Bronchial epithelial cell (primary cell): ENCODE measurements at regions not wholly inside any gene's neighbourhood (a gene's known extent, or its start where the extent isn't known, plus 50 kb on each side); places are given as distances from the start of the nearest gene placed in this dataset.

Source experiments
- DNase-seq: peaks from one replicate; pipeline ENCODE4 v3.0.0-alpha.2; 2010; ENCODE audit warnings: low read depth
- FAIRE-seq: peaks from 2 replicates; lab custom pipeline; 2011; peaks lifted over from hg19 to GRCh38; lab: Jason Lieb, UNC
- H3K27me3 ChIP-seq: 2 replicates; pipeline ENCODE4 v1.5.1; 2011; ENCODE audit warnings: low read length; ENCODE audit not compliant: control insufficient read depth, insufficient read depth
- H3K36me3 ChIP-seq: 2 replicates; pipeline ENCODE4 v1.5.1; 2011; ENCODE audit warnings: low read length; ENCODE audit not compliant: control insufficient read depth, insufficient read depth
- H3K4me3 ChIP-seq: 2 replicates; pipeline ENCODE4 v1.5.1; 2011; ENCODE audit warnings: mild to moderate bottlenecking, low read depth, low read length, control low read depth
- TF ChIP-seq, protein P1 (sequence below): IDR thresholded peaks from 2 replicates; pipeline ENCODE4 v1.5.1; 2011; ENCODE audit warnings: mild to moderate bottlenecking, moderate library complexity, low read length, control low read depth, inconsistent platforms; ENCODE audit not compliant: insufficient read depth, severe bottlenecking

DNA sequence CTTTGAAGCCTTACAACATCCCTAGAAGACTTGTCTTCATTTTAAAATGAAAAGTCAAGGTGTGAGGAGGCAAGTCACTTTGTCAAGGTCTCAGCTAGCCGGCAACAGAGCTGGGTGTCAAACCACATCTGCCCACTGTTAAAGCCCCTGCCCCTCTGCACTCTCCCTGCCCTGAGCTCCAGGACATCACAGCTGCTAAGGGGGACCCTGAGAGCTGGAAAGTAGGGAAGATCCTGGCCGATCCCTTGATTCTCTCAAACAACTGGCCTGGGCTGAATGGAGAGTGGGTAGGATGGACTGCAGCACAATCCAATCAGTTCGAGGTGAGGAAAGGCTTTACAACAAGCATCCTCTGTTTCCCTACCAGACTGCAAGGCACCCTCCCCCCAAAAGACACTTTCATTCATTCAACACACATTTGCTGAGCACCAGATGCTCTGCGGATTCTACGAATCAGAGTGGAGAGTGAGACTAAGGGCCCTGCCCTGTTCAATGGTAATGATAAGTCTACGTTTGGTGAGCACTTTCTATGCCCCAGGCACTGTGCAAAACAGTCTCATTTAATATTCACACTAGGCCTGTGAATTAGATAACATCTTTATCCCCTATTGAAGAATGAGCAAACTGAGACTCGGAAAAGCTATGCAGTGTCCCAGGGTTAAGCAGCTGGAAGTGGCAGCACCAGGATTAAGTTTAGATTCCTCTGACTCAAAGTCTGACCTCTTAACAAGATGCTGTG is 148.1 kb downstream of the HERPUD2 start:
- TF ChIP-seq, protein P1, sequence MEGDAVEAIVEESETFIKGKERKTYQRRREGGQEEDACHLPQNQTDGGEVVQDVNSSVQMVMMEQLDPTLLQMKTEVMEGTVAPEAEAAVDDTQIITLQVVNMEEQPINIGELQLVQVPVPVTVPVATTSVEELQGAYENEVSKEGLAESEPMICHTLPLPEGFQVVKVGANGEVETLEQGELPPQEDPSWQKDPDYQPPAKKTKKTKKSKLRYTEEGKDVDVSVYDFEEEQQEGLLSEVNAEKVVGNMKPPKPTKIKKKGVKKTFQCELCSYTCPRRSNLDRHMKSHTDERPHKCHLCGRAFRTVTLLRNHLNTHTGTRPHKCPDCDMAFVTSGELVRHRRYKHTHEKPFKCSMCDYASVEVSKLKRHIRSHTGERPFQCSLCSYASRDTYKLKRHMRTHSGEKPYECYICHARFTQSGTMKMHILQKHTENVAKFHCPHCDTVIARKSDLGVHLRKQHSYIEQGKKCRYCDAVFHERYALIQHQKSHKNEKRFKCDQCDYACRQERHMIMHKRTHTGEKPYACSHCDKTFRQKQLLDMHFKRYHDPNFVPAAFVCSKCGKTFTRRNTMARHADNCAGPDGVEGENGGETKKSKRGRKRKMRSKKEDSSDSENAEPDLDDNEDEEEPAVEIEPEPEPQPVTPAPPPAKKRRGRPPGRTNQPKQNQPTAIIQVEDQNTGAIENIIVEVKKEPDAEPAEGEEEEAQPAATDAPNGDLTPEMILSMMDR, result no peak
- no peak for FAIRE-seq
- no peaks in the 10 kb centered on the region for H3K27me3 ChIP-seq
- no peak for DNase-seq
- no peaks in the 10 kb centered on the region for H3K36me3 ChIP-seq
- no peak overlapping the region for H3K4me3 ChIP-seq

DNA sequence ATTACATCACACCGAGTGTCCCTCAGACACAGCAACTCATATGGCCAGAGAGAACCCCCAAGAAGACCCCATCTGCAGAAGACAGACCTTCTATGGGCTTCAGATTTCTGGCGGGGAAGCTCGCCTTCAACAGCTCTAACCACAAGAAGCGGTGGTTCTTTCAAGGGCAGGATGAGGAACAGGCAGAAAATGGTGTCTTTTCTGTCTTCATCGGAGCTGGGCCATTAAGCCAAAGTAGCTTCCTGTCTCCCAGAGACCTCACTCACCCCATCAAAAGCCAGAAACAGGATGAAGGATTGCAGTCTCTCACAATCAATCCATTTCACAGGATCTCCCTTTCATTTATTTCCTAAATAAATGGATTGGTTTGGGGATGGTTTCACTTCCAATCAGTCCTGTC is 149.1 kb downstream of the HERPUD2 start:
- no peaks in the 10 kb centered on the region for H3K27me3 ChIP-seq
- DNase-seq (no peak), FAIRE-seq (no peak)

DNA sequence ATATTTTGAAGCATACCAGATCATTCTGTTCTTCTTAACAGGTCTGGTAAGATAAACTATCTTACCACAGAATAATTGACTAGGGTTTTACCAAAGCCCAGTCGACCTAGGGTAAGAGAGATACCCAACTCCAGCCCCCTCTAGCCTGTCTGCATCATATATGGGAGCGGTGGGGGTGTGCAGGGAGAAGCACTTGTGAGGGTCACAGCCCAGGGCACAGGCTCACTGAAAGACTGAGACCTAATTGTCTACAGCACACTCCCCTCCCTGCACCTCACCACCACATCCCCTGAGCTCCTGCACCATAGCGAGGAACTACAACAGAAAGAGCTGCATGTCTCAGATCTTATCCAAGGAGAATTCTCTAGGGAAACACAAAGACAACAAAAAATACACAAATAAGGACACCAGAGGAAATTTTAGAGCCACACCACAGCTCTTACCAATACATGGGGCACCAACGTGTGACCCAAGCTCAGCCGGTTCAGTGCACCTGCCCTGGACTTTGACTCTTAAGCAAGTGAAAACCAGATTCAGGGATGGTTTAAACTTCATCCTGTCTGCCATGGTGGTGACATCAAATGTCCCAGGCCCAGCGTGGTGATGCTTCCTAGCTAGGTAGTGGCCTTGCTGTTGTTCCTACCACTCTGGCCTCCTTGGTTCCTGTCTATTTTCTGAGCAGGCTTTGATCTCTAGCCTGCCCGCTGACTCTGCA is 150.8 kb downstream of the HERPUD2 start:
- no peak for FAIRE-seq
- H3K27me3 ChIP-seq, result no peaks in the 10 kb centered on the region
- H3K4me3 ChIP-seq, result no peak overlapping the region
- DNase-seq, result no peak
- TF ChIP-seq, protein P1, result no peak
- H3K36me3 ChIP-seq, result no peaks in the 10 kb centered on the region

More for the DNA sequence above, 149.1 kb downstream of the HERPUD2 start:
- Histone ChIP-seq H3K36me3 (no peaks in the 10 kb centered on the region), H3K4me3 (no peak overlapping the region)
- TF ChIP-seq, protein P1, result no peak

DNA sequence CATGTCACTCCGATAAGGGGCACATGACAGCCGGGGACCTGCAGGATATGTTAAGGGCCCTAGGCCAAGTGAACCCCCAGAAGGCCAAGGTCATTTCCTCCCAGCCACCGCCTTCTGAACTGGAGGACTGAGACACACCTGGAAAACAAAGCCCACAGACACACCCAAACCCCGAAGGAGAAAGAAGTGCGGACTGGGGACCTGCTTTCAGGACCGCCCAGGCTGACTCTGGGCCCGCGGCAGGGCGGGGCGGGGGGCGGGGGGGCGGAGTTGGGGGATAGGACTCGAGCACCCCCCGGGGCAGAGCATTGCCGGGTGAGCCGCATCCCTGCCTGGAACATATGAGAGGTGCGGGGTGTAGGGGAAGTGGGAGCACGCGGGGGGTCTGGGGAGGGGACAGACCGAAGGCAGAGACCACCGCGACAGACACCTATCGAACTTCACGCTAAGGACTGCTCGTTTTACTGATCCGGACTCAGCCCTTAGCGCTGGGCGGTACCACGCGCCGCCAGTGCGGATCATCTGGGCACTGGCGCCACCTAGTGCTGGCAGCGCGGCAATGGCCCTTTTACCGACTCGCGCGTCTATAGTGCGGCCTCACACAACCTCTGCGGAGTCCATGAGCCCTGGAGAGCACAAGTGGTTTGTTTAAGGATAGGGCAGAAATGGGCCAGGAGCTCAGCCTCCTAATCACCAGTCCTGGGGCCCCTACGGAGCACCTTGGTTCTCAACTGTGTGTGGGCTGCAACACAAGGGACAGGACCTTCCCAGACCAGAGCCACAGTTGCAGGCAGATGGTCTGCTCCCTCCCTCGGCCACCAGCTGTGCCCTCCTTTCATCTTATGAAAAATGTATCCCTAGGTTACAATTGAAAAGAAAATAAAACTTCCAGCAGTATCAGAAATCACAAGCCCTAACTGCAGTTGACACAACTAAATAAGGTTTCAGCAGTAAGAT is 157.6 kb downstream of the HERPUD2 start:
- no peak for FAIRE-seq

DNA sequence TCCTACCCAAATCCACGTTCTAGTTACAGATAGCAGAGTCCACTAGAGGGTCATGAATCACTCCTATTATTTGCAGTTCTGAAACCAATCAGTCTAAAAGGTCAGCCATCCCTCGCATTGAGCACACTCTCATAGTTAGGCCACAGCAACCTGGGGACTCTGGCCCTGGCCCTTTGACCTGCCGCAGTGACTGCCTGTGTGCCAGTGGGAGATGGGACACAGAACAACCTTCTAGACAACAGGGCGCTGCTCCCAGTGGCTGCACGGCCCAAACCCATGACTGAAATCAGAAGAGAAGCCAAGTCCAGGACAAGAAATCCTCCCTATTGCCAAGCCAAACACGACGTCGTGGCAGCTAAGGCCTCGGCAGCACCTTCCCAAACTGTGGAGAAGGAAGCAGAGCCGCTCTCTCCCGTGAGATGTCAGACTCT is 158.5 kb downstream of the HERPUD2 start:
- no peaks in the 10 kb centered on the region for H3K36me3 ChIP-seq
- H3K27me3 ChIP-seq, result no peaks in the 10 kb centered on the region
- no peak for DNase-seq
- TF ChIP-seq, protein P1, result no peak
- H3K4me3 ChIP-seq, result no peak overlapping the region
- FAIRE-seq, result no peak

More for the DNA sequence above, 157.6 kb downstream of the HERPUD2 start:
- peak; percentile 46 for DNase-seq
- TF ChIP-seq, protein P1, result peak; percentile 99
- H3K36me3 ChIP-seq, result no peaks in the 10 kb centered on the region
- H3K4me3 ChIP-seq, result peak overlapping the region; percentile 21
- no peaks in the 10 kb centered on the region for H3K27me3 ChIP-seq
